GM06990 (cell line): ENCODE measurements at regions not wholly inside any gene's neighbourhood (a gene's known extent, or its start where the extent isn't known, plus 50 kb on each side); places are given as distances from the start of the nearest gene placed in this dataset.

Experiments
- DNase-seq: peaks from one replicate; pipeline ENCODE4 v3.0.0-alpha.2; 2011; ENCODE audit not compliant: insufficient read length; ENCODE audit errors: extremely low read depth
- H3K27me3 ChIP-seq: replicated peaks from 2 replicates; pipeline ENCODE4 v1.6.0; 2011; ENCODE audit warnings: low read length; ENCODE audit not compliant: control insufficient read depth, insufficient read depth
- H3K36me3 ChIP-seq: 2 replicates; pipeline ENCODE4 v1.5.1; 2011; ENCODE audit warnings: low read length; ENCODE audit not compliant: control insufficient read depth, insufficient read depth
- H3K4me3 ChIP-seq: replicated peaks from 2 replicates; pipeline ENCODE4 v1.5.1; 2011; ENCODE audit warnings: low read depth, mild to moderate bottlenecking, control low read depth, low read length
- CTCF ChIP-seq: IDR thresholded peaks from 2 replicates; pipeline ENCODE4 v1.5.1; 2011; ENCODE audit warnings: low read length, control low read depth, mild to moderate bottlenecking, inconsistent platforms; ENCODE audit not compliant: insufficient read depth, poor library complexity, severe bottlenecking

GRCh38 chr12:73731658-73732057 lies 806.0 kb upstream of the ATXN7L3B start:
- Histone ChIP-seq H3K36me3 (no peaks in the 10 kb centered on the region), H3K4me3 (no peak overlapping the region), H3K27me3 (no peaks in the 10 kb centered on the region)
- no peak for DNase-seq
- no peak for TF ChIP-seq CTCF

GRCh38 chr12:73769337-73769736 lies 768.3 kb upstream of the ATXN7L3B start:
- no peak for DNase-seq
- no peak for TF ChIP-seq CTCF

GRCh38 chr12:73798523-73798922 lies 739.1 kb upstream of the ATXN7L3B start:
- no peak for DNase-seq
- no peaks in the 10 kb centered on the region for H3K27me3 ChIP-seq
- H3K36me3 ChIP-seq: no peaks in the 10 kb centered on the region
- TF ChIP-seq CTCF: no peak
- H3K4me3 ChIP-seq: no peak overlapping the region

More at GRCh38 chr12:73769337-73769736, 768.3 kb upstream of the ATXN7L3B start:
- no peaks in the 10 kb centered on the region for H3K36me3 ChIP-seq
- no peak overlapping the region for H3K4me3 ChIP-seq
- H3K27me3 ChIP-seq: no peaks in the 10 kb centered on the region

- no peak for TF ChIP-seq CTCF
- Histone ChIP-seq H3K36me3 (no peaks in the 10 kb centered on the region), H3K4me3 (no peak overlapping the region), H3K27me3 (no peaks in the 10 kb centered on the region)
- no peak for DNase-seq
Measured at GRCh38 chr12:73815072-73815645, 722.5 kb upstream of the ATXN7L3B start.

- TF ChIP-seq CTCF: no peak
- Histone ChIP-seq H3K4me3 (no peak overlapping the region), H3K27me3 (no peaks in the 10 kb centered on the region), H3K36me3 (no peaks in the 10 kb centered on the region)
- DNase-seq: no peak
Measured at GRCh38 chr12:73817161-73817560, 720.5 kb upstream of the ATXN7L3B start.

GRCh38 chr12:73833746-73834145 lies 703.9 kb upstream of the ATXN7L3B start:
- no peaks in the 10 kb centered on the region for H3K36me3 ChIP-seq
- no peak overlapping the region for H3K4me3 ChIP-seq
- H3K27me3 ChIP-seq: no peaks in the 10 kb centered on the region
- no peak for TF ChIP-seq CTCF
- DNase-seq: no peak
